ENCODE measurements at regions not wholly inside any gene's neighbourhood (a gene's known extent, or its start where the extent isn't known, plus 50 kb on each side); places are given as distances from the start of the nearest gene placed in this dataset.

GRCh38 chr12:77202457-77203060 is 137.2 kb upstream of the E2F7 start:
- TF ChIP-seq CTCF (conservative IDR thresholded peaks at IDR 0.05; ENCODE audit: low read length): no peak
- TF ChIP-seq EZH2phosphoT487 (IDR thresholded peaks at IDR 0.05; ENCODE audit: borderline replicate concordance): no peak
- H3K4me2 ChIP-seq (ENCODE audit: low read depth, low read length, poor library complexity, severe bottlenecking): no peak overlapping the region
- H3F3A ChIP-seq (ENCODE audit: low read depth): no peaks in the 10 kb centered on the region
- no peak overlapping the region for H3K9ac ChIP-seq (ENCODE audit: low read depth, low read length, poor library complexity, severe bottlenecking)
- H3K9me2 ChIP-seq (replicated peaks; ENCODE audit: low read depth, low read length): no peaks in the 10 kb centered on the region
- H3K4me3 ChIP-seq (ENCODE audit: low read length, poor library complexity, severe bottlenecking): no peak overlapping the region
- H3K36me3 ChIP-seq (ENCODE audit: insufficient read depth, low read length): no peaks in the 10 kb centered on the region
- no peaks in the 10 kb centered on the region for H3K4me1 ChIP-seq (ENCODE audit: insufficient read depth, low read length, poor library complexity, severe bottlenecking)
- no peaks in the 10 kb centered on the region for H3K9me3 ChIP-seq (ENCODE audit: insufficient read depth, low read depth, low read length)
- no peaks in the 10 kb centered on the region for H4K20me1 ChIP-seq (ENCODE audit: insufficient read depth, low read length, poor library complexity, severe bottlenecking)
- no peak overlapping the region for H2AFZ ChIP-seq (ENCODE audit: low read length)
- no peaks in the 10 kb centered on the region for H3K79me2 ChIP-seq (ENCODE audit: insufficient read depth, low read length)
- no peaks in the 10 kb centered on the region for H3K27me3 ChIP-seq (ENCODE audit: insufficient read depth, low read length, poor library complexity, severe bottlenecking)

GRCh38 chr12:77189901-77190416 is 124.6 kb upstream of the E2F7 start:
- no peaks in the 10 kb centered on the region for H3F3A ChIP-seq (ENCODE audit: low read depth)
- no peaks in the 10 kb centered on the region for H3K36me3 ChIP-seq (ENCODE audit: insufficient read depth, low read length)
- H3K4me3 ChIP-seq (ENCODE audit: low read length, poor library complexity, severe bottlenecking): no peak overlapping the region
- no peaks in the 10 kb centered on the region for H3K4me1 ChIP-seq (ENCODE audit: insufficient read depth, low read length, poor library complexity, severe bottlenecking)
- no peaks in the 10 kb centered on the region for H3K27me3 ChIP-seq (ENCODE audit: insufficient read depth, low read length, poor library complexity, severe bottlenecking)
- H2AFZ ChIP-seq (ENCODE audit: low read length): no peak overlapping the region
- TF ChIP-seq EZH2phosphoT487 (IDR thresholded peaks at IDR 0.05; ENCODE audit: borderline replicate concordance): no peak
- no peak for TF ChIP-seq CTCF (conservative IDR thresholded peaks at IDR 0.05; ENCODE audit: low read length)
- no peaks in the 10 kb centered on the region for H3K9me3 ChIP-seq (ENCODE audit: insufficient read depth, low read depth, low read length)
- no peak overlapping the region for H3K9ac ChIP-seq (ENCODE audit: low read depth, low read length, poor library complexity, severe bottlenecking)
- no peaks in the 10 kb centered on the region for H3K79me2 ChIP-seq (ENCODE audit: insufficient read depth, low read length)
- H3K9me2 ChIP-seq (replicated peaks; ENCODE audit: low read depth, low read length): 0 out of 2 replicates have a peak, but pooled peaks cover 3% of the 10 kb centered on the region
- no peak overlapping the region for H3K4me2 ChIP-seq (ENCODE audit: low read depth, low read length, poor library complexity, severe bottlenecking)
- no peaks in the 10 kb centered on the region for H4K20me1 ChIP-seq (ENCODE audit: insufficient read depth, low read length, poor library complexity, severe bottlenecking)

GRCh38 chr12:77189458-77189857 is 124.1 kb upstream of the E2F7 start:
- Histone ChIP-seq H4K20me1 (ENCODE audit: insufficient read depth, low read length, poor library complexity, severe bottlenecking) (no peaks in the 10 kb centered on the region), H3K79me2 (ENCODE audit: insufficient read depth, low read length) (no peaks in the 10 kb centered on the region), H2AFZ (ENCODE audit: low read length) (no peak overlapping the region), H3K9me2 (replicated peaks; ENCODE audit: low read depth, low read length) (0 out of 2 replicates have a peak, but pooled peaks cover 3% of the 10 kb centered on the region), H3K36me3 (ENCODE audit: insufficient read depth, low read length) (no peaks in the 10 kb centered on the region), H3K4me2 (ENCODE audit: low read depth, low read length, poor library complexity, severe bottlenecking) (no peak overlapping the region), H3K9ac (ENCODE audit: low read depth, low read length, poor library complexity, severe bottlenecking) (no peak overlapping the region), H3F3A (ENCODE audit: low read depth) (no peaks in the 10 kb centered on the region), H3K4me3 (ENCODE audit: low read length, poor library complexity, severe bottlenecking) (no peak overlapping the region), H3K4me1 (ENCODE audit: insufficient read depth, low read length, poor library complexity, severe bottlenecking) (no peaks in the 10 kb centered on the region), H3K9me3 (ENCODE audit: insufficient read depth, low read depth, low read length) (no peaks in the 10 kb centered on the region), H3K27me3 (ENCODE audit: insufficient read depth, low read length, poor library complexity, severe bottlenecking) (no peaks in the 10 kb centered on the region)
- TF ChIP-seq EZH2phosphoT487 (IDR thresholded peaks at IDR 0.05; ENCODE audit: borderline replicate concordance) (no peak), CTCF (conservative IDR thresholded peaks at IDR 0.05; ENCODE audit: low read length) (no peak)

Measured in Loucy (cell line).